ENCODE measurements at regions not wholly inside any gene's neighbourhood (a gene's known extent, or its start where the extent isn't known, plus 50 kb on each side); places are given as distances from the start of the nearest gene placed in this dataset.
"Not testable (repeated sequence)": the region's sequence is repeated elsewhere in the genome, so short reads cannot be mapped to it uniquely, and the experiment has no call there.

- DNase-seq = no peak
Observed at GRCh38 chr16:73131156-73131862, 83.4 kb upstream of the ZFHX3 start.

GRCh38 chr16:73129455-73129854 is 81.5 kb upstream of the ZFHX3 start:
- DNase-seq = no peak

GRCh38 chr16:73126525-73126853 is 78.6 kb upstream of the ZFHX3 start:
- no peak for DNase-seq

GRCh38 chr16:73125850-73126524 is 78.1 kb upstream of the ZFHX3 start:
- no peak for DNase-seq

- no peak for DNase-seq
Observed at GRCh38 chr16:73124665-73125375, 76.9 kb upstream of the ZFHX3 start.

- no peak for DNase-seq
Observed at GRCh38 chr16:73124097-73124652, 76.2 kb upstream of the ZFHX3 start.

- no peak for DNase-seq
Observed at GRCh38 chr16:73122604-73123391, 74.9 kb upstream of the ZFHX3 start.

- DNase-seq = no peak
Observed at GRCh38 chr16:73116576-73116975, 68.6 kb upstream of the ZFHX3 start.

DNA sequence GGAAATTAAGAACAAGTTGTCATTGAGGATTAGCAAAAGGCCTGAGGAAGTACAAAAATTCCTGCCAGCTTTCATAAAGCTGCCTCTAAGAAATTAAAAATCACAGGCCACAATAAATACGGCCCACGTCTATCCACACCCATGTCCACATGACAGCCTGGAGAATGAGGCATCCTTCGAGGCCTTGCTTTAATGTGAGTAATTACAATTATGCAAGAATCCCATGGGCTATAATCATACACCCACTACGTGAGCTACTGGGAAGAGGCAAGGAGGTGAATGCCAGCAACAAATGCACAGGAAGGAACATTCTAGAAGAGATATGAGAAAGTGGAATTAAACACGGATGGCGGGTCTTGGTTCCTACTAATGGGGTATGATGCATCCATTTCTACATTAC is 65.4 kb upstream of the ZFHX3 start:
- DNase-seq = no peak

DNA sequence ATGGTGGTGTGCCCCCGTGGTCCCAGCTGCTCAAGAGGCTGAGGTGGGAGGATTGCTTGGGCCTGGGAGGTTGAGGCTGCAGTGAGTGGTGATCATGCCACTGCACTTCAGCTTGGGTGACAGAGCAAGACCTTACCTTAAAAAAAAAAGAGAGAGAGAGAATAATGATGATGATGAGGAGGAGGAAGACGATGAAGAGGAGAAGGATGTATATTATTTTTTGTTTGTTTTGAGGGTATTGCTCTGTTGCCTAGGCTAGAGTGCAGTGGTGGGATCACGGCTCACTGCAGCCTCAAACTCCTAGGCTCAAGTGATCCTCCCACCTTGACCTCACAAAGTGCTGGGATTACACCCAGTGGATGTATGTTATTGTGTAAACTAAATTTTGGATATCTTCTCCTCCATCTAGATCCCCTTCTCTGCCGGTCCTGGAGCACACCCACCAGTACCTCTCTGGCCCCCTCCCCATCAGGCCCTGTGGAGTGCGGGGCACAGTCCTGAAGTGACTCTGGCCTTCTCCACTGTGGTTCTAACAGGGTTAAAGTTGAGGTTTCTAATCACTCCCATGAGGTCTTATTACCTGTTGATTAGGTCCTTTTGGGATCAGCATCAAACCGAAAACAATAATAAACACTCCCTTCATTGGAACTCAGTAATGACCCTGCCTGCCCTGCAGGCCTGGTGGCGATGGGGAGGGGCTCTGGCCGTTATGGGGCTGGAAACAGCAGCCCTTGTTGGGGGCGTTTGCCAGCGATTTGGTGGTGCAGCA is 60.5 kb upstream of the ZFHX3 start:
- DNase-seq = no peak

GRCh38 chr16:73107371-73107770 is 59.4 kb upstream of the ZFHX3 start:
- DNase-seq = no peak

DNA sequence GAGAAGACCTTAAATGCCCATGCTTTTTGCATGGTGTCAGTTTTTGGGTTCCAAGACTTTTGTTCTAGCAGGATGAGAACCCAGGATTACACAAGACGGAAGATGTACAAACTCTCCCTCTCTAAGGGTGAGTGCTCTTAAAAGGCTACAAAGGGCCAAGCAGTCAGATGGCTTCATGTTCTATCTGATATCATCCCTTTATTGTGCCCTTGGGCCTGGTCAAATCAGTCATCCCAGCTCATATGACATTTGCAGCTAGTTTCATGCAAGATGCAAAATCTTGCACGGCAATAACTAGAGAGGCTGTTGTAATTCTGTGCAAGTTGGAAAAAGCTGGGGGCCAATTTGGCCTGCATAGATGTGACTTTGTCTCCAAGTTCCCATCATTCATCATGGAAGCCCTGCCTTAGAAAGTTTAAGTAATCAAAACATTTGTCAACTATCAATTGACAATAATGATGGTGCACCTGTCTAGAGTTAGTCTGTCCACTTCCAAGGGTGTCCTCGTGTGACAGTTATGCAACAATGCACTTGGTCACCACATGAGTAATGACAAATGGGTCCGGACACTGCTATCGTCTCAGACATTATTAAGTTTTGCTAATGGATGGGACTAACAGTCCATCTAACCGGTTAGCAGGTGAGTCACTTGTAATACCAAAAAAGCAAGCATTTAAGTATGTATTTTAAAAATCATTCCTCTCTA is 58.6 kb upstream of the ZFHX3 start:
- no peak for DNase-seq

- DNase-seq = no peak
Observed at GRCh38 chr16:73101568-73101967, 53.6 kb upstream of the ZFHX3 start.

GRCh38 chr16:73099601-73100000 is 51.7 kb upstream of the ZFHX3 start:
- DNase-seq = not testable (repeated sequence)

All from NCI-H345 (cell line).